Caco-2 (cell line): ENCODE measurements at regions not wholly inside any gene's neighbourhood (a gene's known extent, or its start where the extent isn't known, plus 50 kb on each side); places are given as distances from the start of the nearest gene placed in this dataset.

Experiments
- BruUV-seq: library from RNA; stranded (reverse); fragments of 400-500 nt; replicated peaks from 2 replicates; lab custom pipeline; 2021; lab: Mats Ljungman, UMichigan
- CTCF ChIA-PET: fragments of 300-600 bp; sonication (Branson Sonifier 250); formaldehyde crosslinking; loops from one replicate; lab custom pipeline; 2022; ENCODE audit warnings: antibody characterized with exemption; lab: Charles Lee
- POLR2A ChIA-PET: fragments of 300-600 bp; sonication (Branson Sonifier 250); formaldehyde crosslinking; loops from one replicate; lab custom pipeline; 2022; ENCODE audit warnings: antibody characterized with exemption; lab: Charles Lee
- DNase-seq, 2 experiments: peaks; one replicate each; pipeline versions ENCODE4 v3.0.0 to v3.0.0-alpha.2; 2020 to 2022
- H3K27me3 ChIP-seq: replicated peaks from 2 replicates; pipeline ENCODE4 v1.6.0; 2011; ENCODE audit warnings: low read length; ENCODE audit not compliant: control insufficient read depth, insufficient read depth
- H3K36me3 ChIP-seq: 2 replicates; pipeline ENCODE4 v1.5.1; 2011; ENCODE audit warnings: low read length; ENCODE audit not compliant: control insufficient read depth, insufficient read depth
- H3K4me1 ChIP-seq: fragments of 250-450 bp; sonication (Bioruptor Pico); 2 replicates; pipeline ENCODE4 v1.5.1; 2020; ENCODE audit warnings: mild to moderate bottlenecking
- H3K4me3 ChIP-seq: 2 replicates; pipeline ENCODE4 v1.5.1; 2011; ENCODE audit warnings: low read depth, mild to moderate bottlenecking, control low read depth, low read length
- H3K9me3 ChIP-seq: fragments of 250-450 bp; sonication (Bioruptor Pico); 2 replicates; pipeline ENCODE4 v1.5.1; 2020; ENCODE audit warnings: mild to moderate bottlenecking, moderate library complexity
- H3K27ac Mint-ChIP-seq: one replicate; pipeline ENCODE4 v1.8.0; 2022; ENCODE audit warnings: mixed read lengths; ENCODE audit not compliant: unreplicated experiment
- H3K27me3 Mint-ChIP-seq: one replicate; pipeline ENCODE4 v1.8.0; 2022; ENCODE audit warnings: mixed read lengths; ENCODE audit not compliant: insufficient read depth, unreplicated experiment
- H3K36me3 Mint-ChIP-seq: one replicate; pipeline ENCODE4 v1.8.0; 2022; ENCODE audit warnings: mild to moderate bottlenecking, mixed read lengths; ENCODE audit not compliant: insufficient read depth, unreplicated experiment
- H3K4me1 Mint-ChIP-seq: one replicate; pipeline ENCODE4 v1.8.0; 2022; ENCODE audit warnings: low read depth, mixed read lengths; ENCODE audit not compliant: unreplicated experiment
- H3K4me3 Mint-ChIP-seq: one replicate; pipeline ENCODE4 v1.8.0; 2022; ENCODE audit warnings: mild to moderate bottlenecking, moderate library complexity, mixed read lengths; ENCODE audit not compliant: unreplicated experiment
- H3K9me3 Mint-ChIP-seq: one replicate; pipeline ENCODE4 v1.8.0; 2022; ENCODE audit warnings: mixed read lengths; ENCODE audit not compliant: unreplicated experiment
- intact Hi-C: fragments of 100-400 bp; cut with micrococcal nuclease; formaldehyde crosslinking; loops from one replicate; pipeline ENCODE4 v1.10.0; 2022; ENCODE audit not compliant: unreplicated experiment
- TF ChIP-seq, protein P1 (sequence below), 2 experiments: fragments of 200-600 bp in 1 of 2; IDR thresholded peaks; 1 replicate in 1 of 2; 2 replicates in 1 of 2; pipeline versions ENCODE4 v1.5.1 to v1.8.0; 2011 to 2022; ENCODE audit warnings: antibody characterized with exemption in 1 of 2, control low read depth in 1 of 2, inconsistent platforms in 1 of 2, low read depth in 1 of 2, low read length in 1 of 2, mild to moderate bottlenecking in 1 of 2, moderate library complexity in 1 of 2; ENCODE audit not compliant: insufficient read depth in 1 of 2, severe bottlenecking in 1 of 2, unreplicated experiment in 1 of 2

DNA sequence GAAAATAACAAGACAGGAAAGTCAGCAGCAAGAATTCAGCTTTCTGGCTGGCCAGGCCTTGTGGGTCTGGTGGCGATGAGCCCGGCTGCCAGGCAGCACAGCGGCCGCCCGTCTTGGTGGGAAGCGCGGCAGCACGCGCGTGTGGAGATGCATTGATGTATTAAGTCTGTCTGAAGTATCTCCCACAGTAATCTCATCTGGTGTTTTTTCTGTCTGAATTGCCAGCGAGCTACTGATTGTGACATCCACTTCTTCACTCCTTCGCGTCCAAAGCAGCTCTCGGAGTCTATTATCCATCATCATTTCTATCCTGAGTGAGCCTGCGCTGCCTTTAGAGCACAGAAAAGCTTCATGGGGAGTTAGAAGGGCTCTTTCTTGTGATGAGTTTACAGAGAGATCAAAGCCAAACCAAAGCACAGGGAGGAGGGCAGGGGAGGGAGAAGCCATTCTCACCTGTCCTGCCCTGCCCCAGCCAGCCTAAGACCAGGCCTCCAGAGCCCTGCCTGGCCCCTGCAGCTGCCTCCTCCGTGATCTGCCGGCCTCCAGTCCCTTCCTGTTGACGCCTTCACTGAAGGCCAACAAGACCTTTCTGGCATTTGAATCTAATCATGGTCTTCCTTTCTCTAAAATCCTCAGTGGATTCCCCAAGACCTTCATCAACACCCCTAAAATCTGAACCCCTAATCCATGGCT, 1419.0 kb downstream of the TBC1D22A start:
- intact Hi-C loops = no loop called here
- no peak overlapping the region for H3K4me3 ChIP-seq
- H3K27me3 ChIP-seq = no peaks in the 10 kb centered on the region
- TF ChIP-seq, protein P1, sequence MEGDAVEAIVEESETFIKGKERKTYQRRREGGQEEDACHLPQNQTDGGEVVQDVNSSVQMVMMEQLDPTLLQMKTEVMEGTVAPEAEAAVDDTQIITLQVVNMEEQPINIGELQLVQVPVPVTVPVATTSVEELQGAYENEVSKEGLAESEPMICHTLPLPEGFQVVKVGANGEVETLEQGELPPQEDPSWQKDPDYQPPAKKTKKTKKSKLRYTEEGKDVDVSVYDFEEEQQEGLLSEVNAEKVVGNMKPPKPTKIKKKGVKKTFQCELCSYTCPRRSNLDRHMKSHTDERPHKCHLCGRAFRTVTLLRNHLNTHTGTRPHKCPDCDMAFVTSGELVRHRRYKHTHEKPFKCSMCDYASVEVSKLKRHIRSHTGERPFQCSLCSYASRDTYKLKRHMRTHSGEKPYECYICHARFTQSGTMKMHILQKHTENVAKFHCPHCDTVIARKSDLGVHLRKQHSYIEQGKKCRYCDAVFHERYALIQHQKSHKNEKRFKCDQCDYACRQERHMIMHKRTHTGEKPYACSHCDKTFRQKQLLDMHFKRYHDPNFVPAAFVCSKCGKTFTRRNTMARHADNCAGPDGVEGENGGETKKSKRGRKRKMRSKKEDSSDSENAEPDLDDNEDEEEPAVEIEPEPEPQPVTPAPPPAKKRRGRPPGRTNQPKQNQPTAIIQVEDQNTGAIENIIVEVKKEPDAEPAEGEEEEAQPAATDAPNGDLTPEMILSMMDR (IDR thresholded peaks at IDR 0.05; ENCODE audit: insufficient read depth in 1 of 2, low read depth in 1 of 2, low read length in 1 of 2, severe bottlenecking in 1 of 2, unreplicated experiment in 1 of 2) = no peak
- no peaks in the 10 kb centered on the region for H3K4me1 ChIP-seq
- no TSS peak for BruUV-seq
- Mint-ChIP-seq H3K36me3 (no peaks in the 10 kb centered on the region), H3K27me3 (peaks cover 10% of the 10 kb centered on the region), H3K9me3 (peaks cover 8% of the 10 kb centered on the region), H3K4me1 (no peaks in the 10 kb centered on the region), H3K27ac (no peak overlapping the region), H3K4me3 (no peak overlapping the region)
- ChIA-PET CTCF (no interaction called here), POLR2A (no interaction called here)
- H3K36me3 ChIP-seq = no peaks in the 10 kb centered on the region
- no peaks in the 10 kb centered on the region for H3K9me3 ChIP-seq
- no peak for DNase-seq

DNA sequence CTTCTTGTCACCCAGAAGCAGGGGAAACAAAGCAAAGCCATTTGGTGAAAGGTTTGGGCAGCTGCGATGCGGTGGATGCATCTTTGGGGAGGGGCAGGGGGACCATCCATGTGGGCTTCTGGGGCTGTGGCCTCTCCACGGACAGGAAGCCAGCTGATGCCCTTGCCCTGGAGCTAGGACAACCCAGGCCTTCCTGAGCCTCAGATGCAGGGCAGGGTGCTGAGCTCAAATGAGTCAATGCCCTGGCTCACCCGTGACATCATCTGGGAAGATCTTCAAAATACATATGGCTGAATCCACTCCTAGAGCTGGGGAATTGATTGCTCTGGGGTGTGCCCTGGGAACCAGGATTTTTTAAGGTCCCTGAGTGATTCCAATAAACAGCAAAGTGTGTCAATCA, 1418.2 kb downstream of the TBC1D22A start:
- TF ChIP-seq, protein P1 (IDR thresholded peaks at IDR 0.05; ENCODE audit: insufficient read depth in 1 of 2, low read depth in 1 of 2, low read length in 1 of 2, severe bottlenecking in 1 of 2, unreplicated experiment in 1 of 2) = no peak
- Histone ChIP-seq H3K36me3 (no peaks in the 10 kb centered on the region), H3K4me1 (no peaks in the 10 kb centered on the region), H3K9me3 (no peaks in the 10 kb centered on the region), H3K27me3 (no peaks in the 10 kb centered on the region), H3K4me3 (no peak overlapping the region)
- no TSS peak for BruUV-seq
- no peaks in the 10 kb centered on the region for H3K36me3 Mint-ChIP-seq
- intact Hi-C loops = no loop called here
- CTCF ChIA-PET = no interaction called here
- no peaks in the 10 kb centered on the region for H3K4me1 Mint-ChIP-seq
- peaks cover 16% of the 10 kb centered on the region for H3K9me3 Mint-ChIP-seq
- no peak overlapping the region for H3K4me3 Mint-ChIP-seq
- H3K27me3 Mint-ChIP-seq = peaks cover 15% of the 10 kb centered on the region
- no peak overlapping the region for H3K27ac Mint-ChIP-seq
- no peak for DNase-seq
- POLR2A ChIA-PET = no interaction called here

DNA sequence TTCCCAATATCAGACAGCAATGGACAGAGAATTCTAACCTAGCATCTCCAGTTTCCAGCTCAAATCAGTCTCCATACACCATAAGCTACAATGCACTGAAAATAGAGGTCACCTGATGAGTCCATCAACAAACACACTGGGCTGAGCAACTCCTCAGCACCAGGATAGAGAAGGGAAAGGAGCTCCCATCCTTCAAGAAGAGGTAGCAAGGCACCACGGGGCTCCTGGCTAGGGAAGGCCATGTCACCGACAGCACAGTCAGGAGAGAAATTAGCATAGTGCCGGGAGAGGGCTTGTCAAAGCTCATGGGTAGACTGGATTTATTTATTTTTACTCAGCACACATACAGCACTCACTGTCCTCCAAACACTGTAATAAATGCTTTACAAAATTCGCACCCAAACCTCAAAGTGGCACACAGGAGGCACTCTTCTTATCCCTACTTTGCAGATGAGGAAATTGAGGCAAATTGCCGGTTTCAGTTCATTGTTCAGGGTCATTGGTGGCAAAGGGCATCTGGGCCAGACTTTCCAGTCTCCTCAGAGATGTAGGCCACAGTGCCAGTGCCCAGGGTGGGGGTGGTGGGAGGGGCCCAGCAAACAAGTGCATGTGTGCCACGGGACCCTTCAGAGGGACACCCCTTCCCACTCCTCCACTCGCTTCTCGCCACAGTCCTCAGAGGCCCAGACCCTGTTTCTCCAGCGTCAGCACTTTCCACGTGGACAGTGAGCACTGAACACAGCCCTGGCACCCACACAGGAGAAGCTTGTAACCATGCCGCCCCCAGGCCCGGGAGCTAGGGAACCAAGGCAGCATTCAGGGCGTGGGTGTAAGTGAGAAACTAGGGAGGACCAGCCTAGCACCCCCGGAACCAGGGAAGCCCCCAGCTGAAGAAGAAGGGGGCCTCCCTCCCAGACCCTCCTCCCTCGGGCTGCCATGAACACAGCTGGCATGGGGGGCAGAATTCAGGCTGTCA, 1417.4 kb downstream of the TBC1D22A start:
- POLR2A ChIA-PET = no interaction called here
- TF ChIP-seq, protein P1 (IDR thresholded peaks at IDR 0.05; ENCODE audit: insufficient read depth in 1 of 2, low read depth in 1 of 2, low read length in 1 of 2, severe bottlenecking in 1 of 2, unreplicated experiment in 1 of 2) = no peak
- no TSS peak for BruUV-seq
- Mint-ChIP-seq H3K4me3 (no peak overlapping the region), H3K4me1 (no peaks in the 10 kb centered on the region), H3K27ac (no peak overlapping the region), H3K9me3 (peaks cover 12% of the 10 kb centered on the region), H3K36me3 (no peaks in the 10 kb centered on the region), H3K27me3 (peaks cover 15% of the 10 kb centered on the region)
- intact Hi-C loops = no loop called here
- CTCF ChIA-PET = no interaction called here
- Histone ChIP-seq H3K27me3 (no peaks in the 10 kb centered on the region), H3K4me1 (no peaks in the 10 kb centered on the region), H3K9me3 (no peaks in the 10 kb centered on the region), H3K4me3 (no peak overlapping the region), H3K36me3 (no peaks in the 10 kb centered on the region)
- no peak for DNase-seq
